Muscle of arm (tissue), 1 donor: ENCODE measurements at regions not wholly inside any gene's neighbourhood (a gene's known extent, or its start where the extent isn't known, plus 50 kb on each side); places are given as distances from the start of the nearest gene placed in this dataset.

Source experiments
- DNase-seq: peaks from one replicate; pipeline ENCODE4 v3.0.0-alpha.2; 2013

- no peak for DNase-seq
These were observed 95.4 kb downstream of the RAB18 start for GRCh38 chr10:27599546-27599945.

DNA sequence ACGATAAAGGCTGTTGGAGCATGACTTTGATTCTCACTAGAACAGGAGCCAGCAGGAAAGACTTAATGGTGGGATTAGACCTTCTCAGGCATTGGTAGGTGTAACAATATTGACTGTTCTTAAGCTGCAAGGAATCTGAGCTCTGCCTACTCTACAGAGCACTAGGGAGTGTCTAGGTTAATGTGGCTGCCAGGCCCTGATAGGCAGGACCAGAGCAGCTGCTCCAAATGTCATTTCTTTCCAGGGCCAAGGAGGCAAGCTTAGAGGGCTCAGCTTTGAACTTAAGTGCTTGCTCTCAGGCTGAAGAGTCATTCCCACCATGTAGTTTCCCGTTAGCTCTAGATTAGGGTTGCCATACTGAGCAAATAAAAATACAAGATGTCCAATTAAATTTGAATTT is 96.8 kb downstream of the RAB18 start:
- no peak for DNase-seq

DNA sequence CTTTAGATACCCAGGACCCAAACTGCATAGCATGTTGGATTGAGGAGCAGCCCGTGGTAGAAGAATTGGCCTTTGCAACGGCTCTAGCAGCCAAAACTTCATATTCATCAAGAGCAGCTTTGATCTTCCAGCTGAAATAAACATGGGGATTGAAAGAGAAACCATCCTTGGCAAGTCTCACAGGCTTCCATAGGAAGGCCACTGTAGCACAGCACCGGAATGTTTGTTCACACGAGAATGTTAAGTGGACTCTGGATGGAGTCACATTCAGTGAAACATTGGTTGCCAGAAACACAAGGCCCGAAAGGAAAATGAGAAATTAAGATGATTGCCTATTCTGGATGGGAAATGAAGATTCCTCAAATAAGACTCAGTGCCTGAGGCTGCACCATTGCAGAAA is 97.4 kb downstream of the RAB18 start:
- no peak for DNase-seq

- DNase-seq = no peak
These were observed 97.9 kb downstream of the RAB18 start for GRCh38 chr10:27601946-27602538.

DNA sequence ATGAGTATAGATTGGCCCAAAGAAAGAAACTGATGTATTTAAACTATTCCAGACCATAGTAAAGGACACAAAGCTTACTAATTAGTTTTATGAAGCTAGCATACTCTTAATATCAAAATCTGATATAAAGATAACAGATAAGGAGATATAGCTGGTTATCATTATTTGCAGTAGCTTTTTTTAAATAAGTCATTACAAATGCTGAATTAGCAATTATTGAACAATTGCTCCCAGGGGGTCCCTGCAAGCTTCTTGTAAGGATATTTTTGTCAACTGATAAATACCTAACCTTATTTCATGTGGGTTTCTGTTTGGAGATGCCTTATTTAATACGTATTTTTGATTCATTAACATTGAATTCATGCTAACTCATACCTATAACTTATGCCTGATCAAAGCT is 99.0 kb downstream of the RAB18 start:
- no peak for DNase-seq

GRCh38 chr10:27605318-27605717 is 101.2 kb downstream of the RAB18 start:
- no peak for DNase-seq

DNA sequence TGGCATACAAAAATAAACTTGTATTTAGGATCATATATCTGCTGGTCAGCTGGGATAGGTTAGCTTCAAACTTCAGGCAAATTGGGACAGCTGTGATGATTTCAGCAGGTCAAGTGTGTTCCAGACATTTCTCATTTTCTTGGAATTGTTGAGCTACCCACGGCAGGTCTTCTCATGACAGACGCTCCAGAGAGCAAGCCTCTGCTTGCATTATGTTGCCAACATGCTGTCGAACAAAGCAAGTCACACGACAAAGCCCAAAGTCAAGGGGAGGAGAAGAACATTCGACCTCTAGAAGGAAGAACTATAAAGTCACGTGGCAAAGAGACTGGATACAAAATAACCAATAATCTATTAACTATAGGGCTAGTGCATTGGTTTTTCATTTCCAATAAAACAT is 103.5 kb downstream of the RAB18 start:
- no peak for DNase-seq

GRCh38 chr10:27611236-27611635 is 107.1 kb downstream of the RAB18 start:
- DNase-seq = no peak

GRCh38 chr10:27611744-27612550 is 107.8 kb downstream of the RAB18 start:
- DNase-seq = peak; percentile 56

- DNase-seq = peak; percentile 57
These were observed 108.5 kb downstream of the RAB18 start for GRCh38 chr10:27612551-27613035.

DNA sequence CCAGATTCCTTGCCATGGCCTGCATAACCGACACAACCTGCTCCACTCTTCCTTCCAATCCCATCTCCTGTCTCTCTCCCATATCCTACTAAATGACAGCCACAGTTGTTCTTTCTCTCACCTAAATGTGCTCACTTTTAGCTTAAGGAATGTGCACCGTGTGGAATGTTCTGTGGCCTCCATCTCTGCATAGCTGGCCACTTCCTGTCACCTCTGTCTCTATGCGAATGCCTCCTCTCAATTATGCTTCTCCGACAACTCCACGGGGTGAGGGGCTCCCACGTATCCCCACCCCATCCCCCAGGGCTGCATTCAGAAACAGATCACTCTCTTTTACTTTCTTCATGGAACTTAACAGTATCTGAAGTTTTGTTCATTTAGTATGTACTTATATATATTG is 110.7 kb downstream of the RAB18 start:
- no peak for DNase-seq

- DNase-seq = no peak
These were observed 114.0 kb downstream of the RAB18 start for GRCh38 chr10:27618036-27618615.

DNA sequence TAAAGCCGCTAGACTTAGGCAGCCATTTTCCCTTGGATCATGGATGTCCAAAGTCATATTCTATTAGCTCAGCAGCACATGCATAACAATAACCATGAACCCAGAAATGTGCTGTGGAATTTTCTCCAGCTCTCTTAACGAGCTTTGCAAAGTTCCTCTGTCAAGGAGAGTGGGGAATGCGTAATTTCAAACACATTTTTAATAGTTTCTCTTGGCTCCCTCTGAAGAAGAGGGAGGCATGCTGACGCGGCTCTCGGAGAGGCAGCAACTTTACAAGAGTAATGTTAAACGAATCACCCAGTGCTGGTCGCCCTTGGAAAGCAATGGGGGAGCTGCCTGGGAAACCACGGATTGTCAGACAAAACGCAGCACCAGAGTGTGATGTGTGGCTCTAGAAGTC is 114.8 kb downstream of the RAB18 start:
- DNase-seq = no peak

DNA sequence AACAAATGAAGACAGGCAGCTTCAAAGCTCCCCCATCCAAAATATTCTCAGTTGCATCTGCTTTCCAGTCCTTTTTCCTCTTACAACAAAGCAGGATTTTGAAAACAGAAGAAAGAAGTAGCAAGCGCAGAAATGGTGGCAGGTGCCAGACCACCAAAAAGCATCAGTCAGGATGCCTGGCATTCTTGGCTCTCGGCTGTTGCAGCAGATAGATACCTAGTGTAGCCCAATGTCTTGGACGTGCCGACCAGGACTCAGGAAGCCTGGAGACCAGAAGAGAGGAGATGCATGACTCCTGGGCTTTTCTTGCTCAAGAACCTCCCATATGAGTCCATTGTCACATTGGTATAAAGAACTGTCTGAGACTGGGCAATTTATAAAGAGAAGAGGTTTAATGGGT is 115.2 kb downstream of the RAB18 start:
- DNase-seq = no peak

- DNase-seq = peak; percentile 87
These were observed 116.6 kb downstream of the RAB18 start for GRCh38 chr10:27620430-27621397.

DNA sequence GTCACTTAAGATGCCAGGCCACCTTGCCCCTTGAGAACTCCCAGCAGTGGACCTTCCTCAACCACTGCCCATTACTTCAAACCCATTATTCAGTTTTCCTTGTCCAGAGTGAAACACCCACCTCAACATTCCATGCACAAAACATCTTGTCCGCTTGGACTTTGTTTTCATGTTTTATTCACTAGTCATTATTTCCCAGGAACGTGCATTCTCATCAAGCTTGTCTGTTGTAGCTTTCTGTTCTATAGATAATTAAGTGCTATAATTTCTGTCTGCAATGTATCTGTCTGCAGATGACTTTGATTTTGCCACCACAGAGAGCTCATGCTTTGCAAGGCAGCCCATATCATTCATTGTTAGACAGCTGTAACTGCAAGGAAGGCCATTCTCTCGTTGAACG is 117.4 kb downstream of the RAB18 start:
- DNase-seq = no peak

GRCh38 chr10:27622596-27622995 is 118.5 kb downstream of the RAB18 start:
- DNase-seq = no peak
